NOMO-1 (cell line): ENCODE measurements at regions not wholly inside any gene's neighbourhood (a gene's known extent, or its start where the extent isn't known, plus 50 kb on each side); places are given as distances from the start of the nearest gene placed in this dataset.

ENCODE experiments used
- DNase-seq, 2 experiments: peaks; one replicate each; lab custom pipeline; 2025; ENCODE audit not compliant: unreplicated experiment in 2 of 2; lab: John Stamatoyannopoulos, UW

DNA sequence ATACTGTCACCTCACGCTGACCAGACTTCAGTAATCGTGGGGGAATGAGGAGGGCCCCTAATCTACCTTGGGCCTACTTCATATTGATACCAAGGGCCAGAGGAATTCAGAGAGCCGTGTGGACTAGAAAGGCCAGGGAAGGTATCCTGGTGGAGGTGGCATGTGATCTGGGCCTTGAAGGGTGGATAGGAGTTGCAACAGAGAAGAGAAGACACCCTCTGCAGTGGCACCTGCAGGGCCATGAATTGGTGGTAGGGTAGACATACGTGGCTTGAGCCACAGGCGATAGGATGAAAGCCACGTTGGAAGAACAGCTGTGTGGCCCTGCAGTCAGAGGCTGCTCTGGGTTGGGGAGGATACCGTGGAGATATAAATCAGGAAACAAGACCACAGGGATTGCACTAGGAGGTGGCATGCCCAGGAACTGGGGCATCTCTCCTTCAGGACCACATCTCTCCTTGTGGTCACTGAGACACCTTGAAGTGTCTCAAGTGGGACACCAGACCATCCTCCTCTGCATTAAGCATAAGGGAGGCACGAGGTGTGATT lies 141.4 kb downstream of the CYP26B1 start:
- DNase-seq, result no peak

DNA sequence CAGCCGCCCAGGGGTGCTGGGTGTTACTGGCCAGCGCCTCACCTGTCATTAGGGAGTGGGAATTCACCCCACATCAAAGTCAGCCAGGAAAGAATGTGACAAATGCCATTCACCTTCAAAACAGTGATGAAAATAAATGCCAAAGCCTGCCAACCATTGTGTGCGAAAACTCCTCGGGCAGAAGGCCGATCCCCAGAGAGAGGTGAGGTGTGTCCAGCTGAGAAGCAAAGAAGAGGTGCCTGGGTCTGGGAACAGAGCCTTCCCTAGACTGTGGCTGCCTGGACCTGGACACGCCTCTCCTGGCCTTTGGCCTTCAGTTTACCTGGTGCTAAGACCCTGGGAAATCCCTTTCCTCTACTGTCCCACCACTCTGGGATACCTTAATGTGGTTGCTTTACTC lies 142.7 kb downstream of the CYP26B1 start:
- DNase-seq, result no peak

DNA sequence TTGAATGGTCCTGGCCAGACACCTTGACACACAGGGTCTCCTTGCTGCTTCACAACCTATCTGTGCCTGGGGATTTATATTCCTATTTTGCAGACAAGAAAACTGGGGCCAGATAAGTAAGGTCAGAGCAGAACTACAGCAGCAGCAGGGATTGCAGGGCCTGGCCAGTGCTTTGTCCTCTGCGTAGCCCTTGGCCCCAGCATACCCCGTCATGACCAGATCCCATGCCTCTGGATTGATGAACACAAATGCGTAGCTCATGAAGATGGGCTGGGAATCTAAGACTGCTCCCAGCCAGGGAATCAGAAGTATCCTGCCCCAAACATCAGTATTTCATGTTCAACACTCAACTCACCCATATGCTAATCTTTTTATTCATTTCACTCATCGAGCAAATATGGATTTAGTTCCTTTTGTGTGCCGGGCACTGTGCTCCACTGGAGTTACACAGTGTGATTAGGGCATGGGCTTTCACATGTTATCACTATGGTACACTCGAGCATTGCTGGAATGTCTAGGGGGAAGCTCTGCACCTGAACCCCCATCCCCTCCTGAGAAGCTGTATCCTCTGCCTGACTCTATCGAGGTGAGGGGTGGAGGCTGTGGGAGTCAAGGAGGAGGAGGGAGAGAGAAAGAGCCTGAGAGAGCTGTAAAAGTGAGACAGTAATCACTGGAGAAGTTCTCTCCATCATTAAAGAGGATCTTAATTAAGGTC lies 143.3 kb downstream of the CYP26B1 start:
- DNase-seq, result no peak

DNA sequence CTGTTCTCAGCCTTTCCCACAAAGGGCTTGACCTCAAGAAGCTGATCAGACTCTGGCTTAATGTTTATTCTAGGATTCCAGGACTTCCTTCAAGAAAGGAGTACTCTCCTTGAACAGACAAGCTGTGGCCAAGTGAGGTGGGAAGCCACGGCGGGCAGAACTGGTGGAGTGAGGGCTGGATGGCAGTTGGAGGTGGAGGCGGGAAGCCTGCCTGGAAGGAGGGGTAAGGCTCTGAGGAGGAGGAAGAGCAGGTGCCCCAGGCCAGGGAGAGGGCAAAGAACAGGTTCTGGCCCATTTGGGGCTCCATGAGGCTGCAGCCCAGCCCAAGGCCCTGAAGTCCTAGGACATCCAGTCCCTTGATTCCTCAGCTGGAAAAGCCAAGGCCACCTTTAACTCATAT lies 143.9 kb downstream of the CYP26B1 start:
- no peak for DNase-seq

DNA sequence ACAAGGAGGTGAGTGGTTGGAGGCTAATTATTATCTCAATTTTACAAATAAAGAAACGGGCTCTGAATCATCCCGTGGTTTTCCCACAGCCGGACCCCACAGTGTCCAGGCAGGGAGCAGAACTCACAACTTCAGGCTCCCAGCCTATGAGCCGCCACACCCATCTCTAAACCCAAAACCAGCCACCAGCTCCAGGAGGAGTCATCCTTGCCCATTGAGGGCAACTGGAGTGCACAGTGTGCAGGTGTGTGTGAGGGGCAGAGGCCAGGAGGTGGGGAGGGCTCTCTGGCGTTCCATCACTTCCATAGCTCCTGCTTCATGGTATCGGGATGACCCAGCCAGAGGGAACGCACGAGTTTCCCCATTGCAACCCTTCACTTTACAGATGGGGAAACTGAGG lies 144.5 kb downstream of the CYP26B1 start:
- DNase-seq, result no peak

DNA sequence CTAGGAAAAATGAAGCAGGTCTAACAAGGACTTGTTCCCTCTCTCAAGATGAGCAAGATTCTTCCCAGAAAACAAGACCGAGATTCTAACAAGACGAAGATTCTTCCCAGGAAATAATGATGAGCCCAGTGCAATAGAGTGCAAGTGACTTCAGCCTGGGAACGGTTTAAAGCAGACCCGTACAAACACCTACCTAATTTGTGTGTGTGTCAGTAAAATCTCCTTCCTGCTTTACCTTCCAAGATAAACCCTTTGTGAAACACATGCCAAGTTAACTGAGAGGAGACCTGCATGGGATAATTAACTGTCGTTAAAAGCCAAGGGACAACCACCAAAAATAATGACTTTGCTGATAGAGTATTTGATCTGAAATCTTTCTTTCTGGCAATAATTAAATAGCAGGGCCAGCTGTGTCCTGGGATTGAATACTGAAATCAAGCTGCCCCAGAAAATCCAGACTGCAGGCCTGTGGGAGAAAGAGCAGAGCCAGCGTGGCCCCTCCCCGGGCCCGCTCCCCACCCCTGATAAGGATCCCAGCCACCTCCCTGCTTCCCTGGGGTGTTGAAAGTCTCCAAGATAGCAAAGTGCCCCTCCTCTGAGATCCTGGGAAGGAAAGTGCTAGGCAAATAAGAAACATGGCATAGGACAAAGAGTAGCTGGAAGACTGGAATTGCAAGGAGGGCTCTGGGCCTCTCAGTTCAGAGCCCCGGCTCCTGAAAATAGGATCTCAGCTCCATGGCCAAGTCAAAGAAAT lies 145.5 kb downstream of the CYP26B1 start:
- no peak for DNase-seq

DNA sequence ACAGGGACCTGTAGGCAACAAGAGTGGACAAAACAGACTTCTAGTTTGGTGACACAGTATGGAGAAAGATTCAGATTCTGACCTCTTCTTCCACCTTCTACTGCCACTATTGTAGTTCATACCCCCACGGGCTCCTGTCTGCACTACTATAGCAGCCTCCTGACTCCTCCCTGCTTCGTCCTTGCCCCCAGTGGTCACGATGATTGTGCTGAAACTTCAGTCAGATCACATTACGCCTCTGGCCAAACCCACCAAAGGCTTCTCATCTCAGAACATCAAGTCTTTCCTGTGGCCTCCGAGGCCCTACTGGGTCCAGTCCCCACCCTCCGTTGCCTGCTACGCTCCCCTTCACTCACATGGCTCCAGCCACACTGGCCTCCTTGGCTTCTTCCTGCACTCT lies 147.6 kb downstream of the CYP26B1 start:
- DNase-seq, result no peak

DNA sequence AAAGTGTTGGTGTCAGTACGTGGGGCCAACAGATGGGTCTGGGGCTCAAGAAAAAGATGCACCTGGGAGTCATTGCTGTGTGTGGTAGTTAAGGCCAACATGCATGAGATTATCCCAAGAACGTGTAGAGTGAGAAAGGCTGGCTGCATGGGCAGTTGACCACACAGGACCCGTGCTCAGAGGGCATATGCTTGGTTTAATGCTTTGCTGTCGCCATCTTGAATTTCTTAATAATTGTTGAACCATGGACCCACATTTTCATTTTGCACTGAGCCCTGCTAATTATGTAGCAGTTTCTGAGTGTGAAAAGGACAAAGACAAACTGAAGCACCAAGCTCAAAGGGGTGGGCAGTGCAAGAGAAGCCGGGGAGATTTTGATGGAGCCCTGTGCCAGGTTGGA lies 148.1 kb downstream of the CYP26B1 start:
- no peak for DNase-seq

DNA sequence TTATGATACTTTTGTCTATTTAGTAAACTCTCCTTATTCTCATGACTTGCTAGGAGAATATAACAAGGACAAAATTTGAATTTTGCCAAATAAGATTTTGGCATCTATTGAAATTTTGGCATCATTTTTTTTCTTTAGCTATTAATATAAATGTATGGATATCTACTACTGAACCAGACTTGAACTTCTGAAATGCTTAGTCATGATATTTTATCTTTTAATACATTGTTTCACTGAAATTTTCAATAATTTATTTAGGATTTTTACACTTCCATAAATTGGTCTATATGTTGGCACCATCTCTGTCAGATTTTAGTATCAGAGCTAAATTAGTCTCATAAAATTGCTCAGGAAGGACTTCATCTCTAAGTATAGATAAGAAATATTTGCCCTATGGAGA lies 149.8 kb downstream of the CYP26B1 start:
- no peak for DNase-seq

DNA sequence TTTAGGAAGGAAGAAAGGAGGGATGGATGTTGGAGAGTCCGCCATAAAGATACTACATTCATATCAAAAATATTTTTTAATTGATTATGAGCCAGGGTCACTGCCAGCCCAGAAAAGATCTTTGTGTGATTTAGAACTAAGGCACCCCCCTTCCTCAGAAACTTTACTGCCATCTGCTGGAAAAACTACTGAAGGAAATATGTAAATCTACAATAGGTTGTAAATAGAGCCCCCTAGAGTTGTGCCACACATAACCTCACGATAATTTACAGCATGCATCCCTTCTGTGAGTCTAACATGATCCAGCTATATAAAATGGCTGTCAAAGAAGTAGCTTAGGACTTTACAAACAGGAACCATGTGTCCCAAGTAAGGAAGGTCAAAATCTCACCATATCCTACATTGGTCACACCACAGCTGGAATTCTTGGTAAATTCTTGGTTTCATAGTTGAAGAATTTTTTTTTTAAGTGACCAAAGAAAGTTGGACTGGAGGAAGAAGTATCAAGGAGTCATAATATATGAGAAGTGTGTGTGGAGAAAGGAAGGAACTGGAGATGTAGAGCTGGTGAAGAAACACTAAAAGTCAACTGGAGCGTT lies 152.5 kb downstream of the CYP26B1 start:
- peak; percentile 1 to 5 for DNase-seq

DNA sequence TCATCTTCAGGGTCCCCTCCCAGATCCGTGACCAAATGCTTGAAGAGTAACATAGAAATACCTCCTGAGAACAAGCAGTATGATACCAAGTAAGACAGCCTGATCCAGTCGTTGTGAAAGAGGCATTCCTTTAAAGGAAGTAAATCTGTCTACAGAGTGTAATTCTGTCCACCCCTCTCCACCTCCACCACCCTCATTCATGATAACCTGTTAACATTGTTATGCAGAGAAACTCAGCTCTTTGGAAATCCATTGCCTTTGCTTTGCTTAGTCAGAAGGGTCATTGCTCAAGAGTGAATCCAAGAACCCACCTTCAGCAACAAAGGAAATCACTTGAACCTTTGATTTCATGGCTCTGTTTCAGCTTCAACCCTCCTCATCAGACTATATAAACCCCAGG lies 155.6 kb downstream of the CYP26B1 start:
- no peak for DNase-seq

DNA sequence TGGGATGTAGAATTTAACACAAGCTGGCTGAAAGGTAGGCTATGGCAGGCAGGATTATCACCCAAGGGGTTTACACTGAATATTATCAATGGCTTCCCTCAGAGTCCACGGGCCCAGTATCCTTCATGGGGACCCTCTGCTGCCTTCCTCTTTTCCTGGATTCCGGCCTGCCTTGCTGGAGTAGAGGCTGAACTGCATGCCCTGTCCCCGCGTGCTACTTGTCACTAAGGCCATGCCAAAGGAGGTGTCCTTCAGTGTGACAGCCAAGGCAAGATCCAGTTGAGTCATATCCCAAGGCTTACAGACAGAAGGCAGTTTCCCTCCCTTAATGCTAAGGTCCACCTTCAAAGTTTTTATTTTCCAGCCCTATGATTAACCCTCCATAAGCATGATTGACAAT lies 156.3 kb downstream of the CYP26B1 start:
- no peak for DNase-seq

DNA sequence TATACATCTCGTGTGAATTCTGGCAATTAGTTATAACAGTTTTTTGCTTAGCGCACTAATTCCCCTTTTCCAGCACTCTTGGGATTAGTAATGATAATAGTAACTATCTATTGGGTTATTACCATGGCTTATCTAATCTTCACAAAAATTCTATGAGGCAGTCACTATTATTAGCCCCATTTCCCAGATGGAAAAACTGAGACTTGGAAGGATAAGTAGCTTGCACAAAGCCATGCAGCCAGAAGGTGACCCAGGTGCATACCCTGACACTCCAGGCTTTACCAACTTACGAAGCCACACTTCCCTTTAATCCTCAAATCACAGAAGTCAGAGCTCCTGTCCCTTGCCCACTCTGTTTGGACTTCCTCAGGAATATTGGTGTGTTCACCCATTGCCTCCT lies 156.8 kb downstream of the CYP26B1 start:
- DNase-seq, result no peak

DNA sequence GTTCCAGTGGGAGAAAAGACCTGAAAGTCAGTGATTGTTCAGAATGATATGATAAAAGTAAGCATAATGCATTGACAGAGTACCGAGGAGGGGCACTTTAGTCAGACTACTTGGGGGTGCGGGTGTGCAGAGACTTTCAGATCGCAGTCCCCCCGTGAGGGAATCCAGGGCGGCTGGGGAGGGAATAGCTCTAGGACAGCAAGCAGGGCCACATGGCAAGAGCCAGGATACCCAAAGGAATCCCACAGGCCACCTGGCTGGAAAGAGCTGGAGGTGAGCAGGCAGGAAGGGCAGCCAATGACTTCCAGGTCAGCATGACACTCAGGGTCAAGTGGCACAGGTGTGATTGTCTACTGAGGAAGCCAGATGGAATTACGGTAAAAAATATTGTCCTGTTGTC lies 157.5 kb downstream of the CYP26B1 start:
- no peak for DNase-seq

DNA sequence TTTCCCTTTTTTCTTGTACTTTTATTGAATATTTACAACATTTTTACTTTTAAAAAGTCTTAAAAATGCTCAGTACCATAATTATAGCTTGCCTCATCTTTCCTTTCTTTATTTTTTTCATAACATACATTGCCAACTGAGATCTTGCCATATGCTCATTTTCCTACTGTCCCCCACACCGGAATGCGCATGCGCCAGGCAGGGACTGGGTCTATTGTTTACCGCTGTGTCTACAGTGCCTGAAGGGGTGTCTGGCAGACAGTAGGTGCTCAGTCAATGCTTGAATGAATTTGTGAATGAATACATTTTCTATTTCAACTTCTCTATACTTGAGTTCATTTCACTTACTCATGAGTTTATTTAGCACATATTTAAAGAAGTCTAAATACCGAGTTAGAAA lies 158.0 kb downstream of the CYP26B1 start:
- no peak for DNase-seq

DNA sequence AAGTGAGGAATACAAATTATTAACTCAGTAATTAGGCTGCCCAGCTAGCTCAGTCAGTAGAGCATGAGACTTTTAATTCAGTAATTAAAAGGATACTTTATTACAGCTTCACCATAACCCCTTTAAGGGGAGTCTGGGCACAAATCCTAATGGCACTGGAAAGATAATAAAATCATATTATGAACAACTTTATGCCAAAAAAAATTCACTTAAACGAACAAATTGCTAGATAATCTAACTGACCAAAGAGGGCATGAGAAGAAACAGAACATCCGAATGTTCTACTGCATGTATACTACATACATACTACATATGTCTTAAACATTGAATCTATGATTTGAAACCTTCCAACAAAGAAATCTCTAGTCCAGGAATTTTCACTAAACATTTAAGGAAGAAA lies 159.5 kb downstream of the CYP26B1 start:
- no peak for DNase-seq

DNA sequence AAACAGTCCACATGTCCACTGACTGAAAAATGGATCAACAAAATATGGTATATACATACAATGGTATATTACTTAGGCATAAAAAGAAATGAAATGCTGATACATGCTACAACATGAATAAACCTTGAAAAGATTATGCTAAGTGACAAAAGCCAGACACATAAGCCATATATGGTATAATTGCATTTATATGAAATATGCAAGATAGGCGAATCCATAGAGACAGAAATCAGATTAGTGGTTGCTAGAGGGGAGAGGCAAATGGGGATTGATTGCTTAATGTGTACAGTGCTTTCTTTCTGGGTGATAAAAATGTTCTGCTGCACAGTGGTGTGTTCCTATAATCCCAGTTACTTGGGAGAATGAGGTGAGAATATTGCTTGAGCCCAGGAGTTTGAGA lies 171.0 kb downstream of the CYP26B1 start:
- DNase-seq, result no peak

DNA sequence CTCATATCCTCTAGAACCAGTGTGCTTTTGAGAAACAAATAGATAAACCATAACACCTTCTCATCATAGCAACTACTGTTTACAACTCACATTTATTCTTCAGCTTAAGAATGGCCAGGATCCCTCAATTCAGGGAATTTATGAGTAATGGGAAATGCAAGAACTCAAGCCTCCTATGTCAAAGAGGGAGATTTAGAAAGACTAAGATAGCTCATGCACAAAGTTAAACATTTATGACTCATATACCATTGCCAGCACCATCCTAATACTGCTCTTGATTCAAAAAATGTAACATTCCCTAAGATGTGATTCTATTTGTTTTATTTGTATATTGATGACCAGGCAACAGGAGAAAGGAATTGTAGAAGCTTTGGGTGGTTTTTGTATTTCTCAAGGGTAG lies 172.8 kb downstream of the CYP26B1 start:
- DNase-seq, result no peak

DNA sequence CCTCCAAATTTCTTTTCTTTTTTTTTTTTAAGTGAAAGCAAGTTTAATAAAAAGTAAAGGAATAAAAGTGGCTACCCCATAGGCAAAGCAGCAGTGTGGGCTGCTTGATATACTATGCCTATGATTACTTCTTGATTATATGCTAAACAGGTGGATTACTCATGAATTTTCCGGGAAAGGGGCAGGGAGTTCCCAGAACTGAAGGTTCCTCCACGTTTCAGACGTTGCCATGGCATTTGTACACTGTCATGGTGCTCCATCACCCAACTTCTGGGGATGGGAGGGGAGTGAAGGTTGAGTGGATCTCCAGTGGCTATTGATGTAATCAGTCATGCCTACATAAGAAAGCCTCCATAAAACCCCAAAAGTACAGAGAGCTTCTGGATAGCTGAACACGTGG lies 176.2 kb downstream of the CYP26B1 start:
- no peak for DNase-seq

DNA sequence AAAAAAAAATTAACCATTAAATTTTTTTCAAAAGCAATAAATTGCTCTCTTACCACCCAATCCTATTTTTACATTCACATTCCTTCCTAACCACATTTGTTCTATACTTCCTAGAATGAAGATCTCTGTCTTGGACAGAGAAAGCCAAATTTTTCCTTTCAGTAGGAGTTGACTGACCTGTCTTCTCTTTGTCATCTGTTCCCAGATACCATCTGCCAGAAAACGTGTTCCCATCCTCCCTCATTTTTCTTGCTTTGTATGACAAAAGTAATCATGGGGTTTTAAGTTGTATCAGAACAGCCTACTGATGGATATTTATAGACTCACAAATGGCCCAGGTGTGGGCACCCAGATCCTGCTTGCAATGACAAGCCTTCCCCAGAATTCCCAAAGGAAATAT lies 182.1 kb downstream of the CYP26B1 start:
- no peak for DNase-seq

DNA sequence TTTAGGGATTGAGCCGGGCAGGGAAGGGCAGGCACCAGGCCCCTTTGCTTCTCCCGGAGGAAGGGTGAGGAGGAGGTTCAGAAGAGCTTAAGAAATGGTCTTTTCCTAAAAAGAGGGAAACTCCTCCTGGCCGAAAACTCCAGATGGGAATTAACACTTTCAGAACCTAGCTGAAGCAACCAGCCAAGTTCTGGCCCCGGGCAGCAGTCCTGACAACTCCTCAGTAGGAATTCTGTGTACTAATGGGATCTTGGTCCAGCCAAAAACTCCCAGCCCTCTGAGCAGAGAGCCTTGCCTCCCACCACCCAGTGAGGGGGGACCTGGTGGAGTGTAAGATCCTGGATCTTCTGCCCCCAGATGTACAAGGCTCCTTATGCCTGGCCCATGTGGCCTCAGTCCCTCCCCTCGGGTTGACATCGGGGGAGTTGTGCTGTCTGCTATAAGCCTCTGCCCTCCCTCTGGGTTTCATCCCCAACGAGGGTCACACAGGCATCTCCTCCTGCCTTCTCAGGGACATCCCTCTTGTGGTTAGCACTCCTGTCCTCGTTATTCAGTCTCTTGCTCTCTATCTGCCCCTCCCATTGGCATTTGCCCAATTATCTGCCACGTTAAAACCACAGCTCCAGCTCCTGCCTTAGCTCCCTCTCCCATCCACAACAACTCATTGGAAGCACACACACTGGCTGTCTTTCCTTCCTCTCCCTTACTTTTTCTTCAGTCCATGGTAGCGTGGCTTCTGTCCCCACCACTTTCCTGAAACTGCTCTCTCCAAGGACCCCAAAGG lies 184.6 kb downstream of the CYP26B1 start:
- DNase-seq, result no peak
